ENCODE measurements at regions not wholly inside any gene's neighbourhood (a gene's known extent, or its start where the extent isn't known, plus 50 kb on each side); places are given as distances from the start of the nearest gene placed in this dataset.
A peak's percentile ranks its signal among the peaks of the same experiment; 100 is the strongest.

- TF ChIP-seq CTCF (IDR thresholded peaks at IDR 0.05) (peak in 3 of 4 donors; percentile 7 to 32 (median 8)), POLR2A (IDR thresholded peaks at IDR 0.05) (no peak)
These were observed 206.8 kb downstream of the CHRDL1 start for GRCh38 chrX:110588853-110589252.

All from right lobe of liver (tissue), 4 donors.